HEK293 (cell line): ENCODE measurements at regions not wholly inside any gene's neighbourhood (a gene's known extent, or its start where the extent isn't known, plus 50 kb on each side); places are given as distances from the start of the nearest gene placed in this dataset.

Source experiments
- CTCF ChIP-seq: fragments of 450-650 bp; formaldehyde crosslinking; IDR thresholded peaks from 2 replicates; pipeline ENCODE4 v1.5.1; 2016; ENCODE audit warnings: missing biosample characterization, missing genetic modification characterization
- KLF7 ChIP-seq: fragments of 450-650 bp; formaldehyde crosslinking; IDR thresholded peaks from 2 replicates; pipeline ENCODE4 v1.5.1; 2016; ENCODE audit warnings: missing biosample characterization, missing genetic modification characterization, borderline replicate concordance
- KLF8 ChIP-seq: fragments of 450-650 bp; formaldehyde crosslinking; IDR thresholded peaks from 2 replicates; pipeline ENCODE4 v1.5.1; 2016; ENCODE audit warnings: missing biosample characterization, missing genetic modification characterization
- MEIS1 ChIP-seq: sonication (generic); formaldehyde crosslinking; IDR thresholded peaks from 2 replicates; pipeline ENCODE4 v1.8.1; 2022; ENCODE audit warnings: missing genetic modification reagents, mild to moderate bottlenecking, borderline replicate concordance
- ZBTB26 ChIP-seq: fragments of 450-650 bp; formaldehyde crosslinking; optimal IDR thresholded peaks from 2 replicates; pipeline ENCODE3; 2016; ENCODE audit warnings: missing biosample characterization, mild to moderate bottlenecking, missing genetic modification characterization
- ZBTB7A ChIP-seq: fragments of 450-650 bp; formaldehyde crosslinking; IDR thresholded peaks from 2 replicates; pipeline ENCODE4 v1.5.1; 2016; ENCODE audit warnings: low read depth, missing biosample characterization, missing genetic modification characterization
- ZNF174 ChIP-seq: fragments of 450-650 bp; formaldehyde crosslinking; IDR thresholded peaks from 2 replicates; pipeline ENCODE4 v1.5.0; 2017; ENCODE audit warnings: missing biosample characterization, mild to moderate bottlenecking, missing genetic modification characterization
- ZNF223 ChIP-seq: fragments of 450-650 bp; formaldehyde crosslinking; IDR thresholded peaks from 2 replicates; pipeline ENCODE4 v1.5.1; 2016; ENCODE audit warnings: missing biosample characterization, missing genetic modification characterization
- ZNF521 ChIP-seq: fragments of 450-650 bp; formaldehyde crosslinking; IDR thresholded peaks from 2 replicates; pipeline ENCODE4 v1.5.1; 2017; ENCODE audit warnings: missing biosample characterization, mild to moderate bottlenecking, missing genetic modification characterization
- ZNF549 ChIP-seq: fragments of 450-650 bp; IDR thresholded peaks from 2 replicates; pipeline ENCODE4 v1.5.1; 2018; ENCODE audit warnings: missing biosample characterization, missing genetic modification characterization, mild to moderate bottlenecking, inconsistent platforms, moderate library complexity
- TF ChIP-seq, protein P1 (sequence below): fragments of 450-650 bp; formaldehyde crosslinking; IDR thresholded peaks from 2 replicates; pipeline ENCODE4 v1.5.1; 2016; ENCODE audit warnings: missing biosample characterization, missing genetic modification characterization

DNA sequence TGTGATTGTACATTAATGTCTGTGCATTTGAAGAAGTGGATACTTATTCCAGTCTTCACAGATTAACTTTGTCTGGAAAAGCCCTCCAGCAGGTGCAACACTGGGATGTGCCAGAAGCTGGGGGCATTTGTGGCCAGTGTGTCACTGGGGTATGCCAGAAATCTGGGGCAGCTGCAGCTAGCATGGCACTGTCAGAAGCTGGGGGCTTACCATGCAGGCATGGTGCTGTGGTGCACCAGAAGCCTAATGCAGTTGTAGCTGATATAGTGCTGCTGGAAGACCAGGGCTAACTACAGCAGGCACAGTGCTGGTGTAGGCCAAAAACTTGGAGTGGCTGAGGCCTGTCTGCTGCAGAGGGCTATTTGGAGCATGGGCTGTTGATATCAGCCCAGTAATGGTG lies 270.1 kb downstream of the STK31 start:
- no peak for TF ChIP-seq ZBTB7A
- TF ChIP-seq ZNF223 (tag by site-specific recombination) = no peak
- TF ChIP-seq CTCF = no peak
- no peak for TF ChIP-seq ZNF174 (tag by site-specific recombination)
- TF ChIP-seq ZNF549 = no peak
- no peak for TF ChIP-seq MEIS1 (CRISPR knock-in tag)
- TF ChIP-seq, protein P1, sequence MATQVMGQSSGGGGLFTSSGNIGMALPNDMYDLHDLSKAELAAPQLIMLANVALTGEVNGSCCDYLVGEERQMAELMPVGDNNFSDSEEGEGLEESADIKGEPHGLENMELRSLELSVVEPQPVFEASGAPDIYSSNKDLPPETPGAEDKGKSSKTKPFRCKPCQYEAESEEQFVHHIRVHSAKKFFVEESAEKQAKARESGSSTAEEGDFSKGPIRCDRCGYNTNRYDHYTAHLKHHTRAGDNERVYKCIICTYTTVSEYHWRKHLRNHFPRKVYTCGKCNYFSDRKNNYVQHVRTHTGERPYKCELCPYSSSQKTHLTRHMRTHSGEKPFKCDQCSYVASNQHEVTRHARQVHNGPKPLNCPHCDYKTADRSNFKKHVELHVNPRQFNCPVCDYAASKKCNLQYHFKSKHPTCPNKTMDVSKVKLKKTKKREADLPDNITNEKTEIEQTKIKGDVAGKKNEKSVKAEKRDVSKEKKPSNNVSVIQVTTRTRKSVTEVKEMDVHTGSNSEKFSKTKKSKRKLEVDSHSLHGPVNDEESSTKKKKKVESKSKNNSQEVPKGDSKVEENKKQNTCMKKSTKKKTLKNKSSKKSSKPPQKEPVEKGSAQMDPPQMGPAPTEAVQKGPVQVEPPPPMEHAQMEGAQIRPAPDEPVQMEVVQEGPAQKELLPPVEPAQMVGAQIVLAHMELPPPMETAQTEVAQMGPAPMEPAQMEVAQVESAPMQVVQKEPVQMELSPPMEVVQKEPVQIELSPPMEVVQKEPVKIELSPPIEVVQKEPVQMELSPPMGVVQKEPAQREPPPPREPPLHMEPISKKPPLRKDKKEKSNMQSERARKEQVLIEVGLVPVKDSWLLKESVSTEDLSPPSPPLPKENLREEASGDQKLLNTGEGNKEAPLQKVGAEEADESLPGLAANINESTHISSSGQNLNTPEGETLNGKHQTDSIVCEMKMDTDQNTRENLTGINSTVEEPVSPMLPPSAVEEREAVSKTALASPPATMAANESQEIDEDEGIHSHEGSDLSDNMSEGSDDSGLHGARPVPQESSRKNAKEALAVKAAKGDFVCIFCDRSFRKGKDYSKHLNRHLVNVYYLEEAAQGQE (tag by site-specific recombination) = no peak
- TF ChIP-seq KLF8 = no peak
- TF ChIP-seq ZBTB26 (tag by site-specific recombination) = no peak
- no peak for TF ChIP-seq KLF7 (tag by site-specific recombination)
- TF ChIP-seq ZNF521 (tag by site-specific recombination) = no peak
